Heart left ventricle (tissue), 16 donors: ENCODE measurements at regions not wholly inside any gene's neighbourhood (a gene's known extent, or its start where the extent isn't known, plus 50 kb on each side); places are given as distances from the start of the nearest gene placed in this dataset.
"Not testable (repeated sequence)": the region's sequence is repeated elsewhere in the genome, so short reads cannot be mapped to it uniquely, and the experiment has no call there.

Experiments used
- ATAC-seq, 4 donors: fragments of 200-7000 bp; cut with Tn5 transposase; one replicate each; pipeline ENCODE4 v1.9.1; 2020 to 2022; ENCODE audit warnings: moderate library complexity in 4 of 4, mild to moderate bottlenecking in 3 of 4, moderate number of reproducible peaks in 1 of 4
- DNase-seq, 5 donors: peaks; one replicate each; pipeline ENCODE4 v3.0.0-alpha.2; 2020
- H3K27ac ChIP-seq, 12 donors: fragments of 200-600 bp; sonication (generic) in 4 of 12; one replicate each; pipeline versions ENCODE4 v1.5.0 to v1.8.0; 2016 to 2022; ENCODE audit warnings: mild to moderate bottlenecking in 2 of 12
- H3K27me3 ChIP-seq, 9 donors: fragments of 200-600 bp; sonication (generic) in 2 of 9; one replicate each; pipeline versions ENCODE4 v1.5.1 to v1.8.0; 2016 to 2022; ENCODE audit warnings: mild to moderate bottlenecking in 3 of 9
- H3K36me3 ChIP-seq, 9 donors: fragments of 200-600 bp; sonication (generic) in 2 of 9; one replicate each; pipeline versions ENCODE4 v1.5.0 to v1.8.0; 2018 to 2022; ENCODE audit warnings: mild to moderate bottlenecking in 2 of 9
- H3K4me1 ChIP-seq, 12 donors: fragments of 200-600 bp; sonication (generic) in 4 of 12; one replicate each; pipeline versions ENCODE4 v1.5.0 to v1.8.0; 2016 to 2022; ENCODE audit warnings: mild to moderate bottlenecking in 3 of 12
- H3K4me3 ChIP-seq, 12 donors: fragments of 200-600 bp; sonication (generic) in 4 of 12; one replicate each; pipeline versions ENCODE4 v1.5.0 to v1.8.0; 2017 to 2022; ENCODE audit warnings: mild to moderate bottlenecking in 9 of 12, moderate library complexity in 4 of 12
- H3K9me3 ChIP-seq, 12 donors: fragments of 200-600 bp; sonication (generic) in 4 of 12; one replicate each; pipeline versions ENCODE4 v1.5.0 to v1.8.0; 2016 to 2022; ENCODE audit warnings: mild to moderate bottlenecking in 1 of 12
- POLR2A ChIP-seq, 2 donors: fragments of 450-650 bp; IDR thresholded peaks; one replicate each; pipeline ENCODE4 v1.6.1; 2017; ENCODE audit warnings: antibody characterized with exemption in 2 of 2, mild to moderate bottlenecking in 2 of 2, moderate library complexity in 2 of 2
- WGBS, 4 donors: extraction: QIAGEN DNeasy Blood & Tissue Kit in 2 of 4; methylation state at CpG; one replicate each; pipeline versions ENCODE4 v1.1.5 to v1.1.7; 2013 to 2018; 5-methylcytosine and 5-hydroxymethylcytosine counted together
- intact Hi-C, 10 donors: fragments of 100-400 bp; cut with DNase I; formaldehyde crosslinking; loops; one replicate each; pipeline versions ENCODE4 v1.11.1 to v1.14.2; 2022
- TF ChIP-seq, protein P1 (sequence below), 12 donors: fragments of 200-600 bp; sonication (generic) in 4 of 12; IDR thresholded peaks; one replicate each; pipeline versions ENCODE4 v1.5.0 to v1.8.0; 2018 to 2022; ENCODE audit warnings: antibody characterized with exemption in 12 of 12, mild to moderate bottlenecking in 5 of 12
- donor health status: ischemic (EF 13 %, LVEDD 7.1; RV severe dilation, severe dysfunction).
- donor health status: healthy with polysubstance abuse.
- donor health status: DM: no; HTN: yes; CAD: no.
- donor health status: DM: no; HTN: no; CAD: no.
- donor health status: ischemic (EF 25% LVEDD 6.9; RV normal size, moderate dysfunction).
- donor health status: ischemic (EF 25% LVEDD 5.7; RV mildly dilated, moderate dysfunction).
- donor health status: healthy.
- donor health status: DM: yes; HTN: yes; CAD: no.
- donor health status: ischemic (EF 35%, LVEDD 5.7; RV mildly dilated, moderate dysfunction).
- donor health status: nonischemic (EF 11% LVEDD 7.7; RV severe dilation, severe dysfunction).
- donor health status: DM: yes; HTN: yes; CAD: no.
- donor health status: PGD.
- donor health status: ischemic (EF 29% LVEDD 5.4; RV normal size, mild dysfunction).
- donor health status: nonischemic (EF 23%, LVEDD 6.1; RV moderate dilation, normal function).

DNA sequence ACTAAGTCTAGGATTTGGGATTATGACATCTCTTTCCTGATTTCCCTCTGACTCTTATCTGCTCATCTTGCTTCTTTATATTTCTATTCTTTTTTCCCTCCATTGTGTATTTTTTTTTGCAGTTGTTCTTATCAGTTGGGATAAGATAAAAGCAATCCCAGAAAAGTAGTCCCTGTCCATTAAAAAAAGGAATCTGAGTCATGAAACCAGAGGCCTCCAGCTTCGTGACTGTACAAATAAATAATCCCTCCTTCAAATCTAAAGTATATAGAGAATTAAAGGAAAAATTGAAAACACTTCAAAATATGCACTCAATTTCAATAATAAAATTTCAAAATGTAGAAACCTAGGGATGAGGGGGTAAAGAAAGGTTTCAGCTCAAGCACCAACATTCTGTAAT, 317.8 kb upstream of the NT5E start:
- TF ChIP-seq, protein P1, sequence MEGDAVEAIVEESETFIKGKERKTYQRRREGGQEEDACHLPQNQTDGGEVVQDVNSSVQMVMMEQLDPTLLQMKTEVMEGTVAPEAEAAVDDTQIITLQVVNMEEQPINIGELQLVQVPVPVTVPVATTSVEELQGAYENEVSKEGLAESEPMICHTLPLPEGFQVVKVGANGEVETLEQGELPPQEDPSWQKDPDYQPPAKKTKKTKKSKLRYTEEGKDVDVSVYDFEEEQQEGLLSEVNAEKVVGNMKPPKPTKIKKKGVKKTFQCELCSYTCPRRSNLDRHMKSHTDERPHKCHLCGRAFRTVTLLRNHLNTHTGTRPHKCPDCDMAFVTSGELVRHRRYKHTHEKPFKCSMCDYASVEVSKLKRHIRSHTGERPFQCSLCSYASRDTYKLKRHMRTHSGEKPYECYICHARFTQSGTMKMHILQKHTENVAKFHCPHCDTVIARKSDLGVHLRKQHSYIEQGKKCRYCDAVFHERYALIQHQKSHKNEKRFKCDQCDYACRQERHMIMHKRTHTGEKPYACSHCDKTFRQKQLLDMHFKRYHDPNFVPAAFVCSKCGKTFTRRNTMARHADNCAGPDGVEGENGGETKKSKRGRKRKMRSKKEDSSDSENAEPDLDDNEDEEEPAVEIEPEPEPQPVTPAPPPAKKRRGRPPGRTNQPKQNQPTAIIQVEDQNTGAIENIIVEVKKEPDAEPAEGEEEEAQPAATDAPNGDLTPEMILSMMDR (IDR thresholded peaks at IDR 0.05): no peak
- no peak for TF ChIP-seq POLR2A (IDR thresholded peaks at IDR 0.05)

DNA sequence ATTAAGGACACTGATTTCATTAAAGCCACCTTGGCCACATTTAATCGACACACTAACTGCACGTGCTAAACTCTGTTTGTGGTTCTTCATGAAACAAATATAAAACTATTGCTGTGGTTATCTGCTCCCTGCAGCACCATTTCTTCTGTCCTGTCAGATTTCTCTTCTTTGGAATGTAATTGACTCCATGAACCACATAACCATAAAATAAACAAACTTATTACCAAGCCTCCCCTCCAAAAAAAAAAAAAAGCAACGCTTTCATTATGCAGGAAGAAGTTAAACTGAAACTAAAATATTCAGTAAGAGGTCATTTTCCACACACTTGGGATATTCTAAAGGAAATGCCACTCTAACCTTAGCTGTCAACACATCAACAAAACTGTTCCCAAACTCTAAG, 319.1 kb upstream of the NT5E start:
- Histone ChIP-seq H3K9me3 (no peaks in the 10 kb centered on the region), H3K27ac (no peak overlapping the region), H3K4me3 (no peak overlapping the region), H3K36me3 (no peaks in the 10 kb centered on the region), H3K4me1 (peaks cover 0 to 1% (median 0%) of the 10 kb centered on the region in 12 donors), H3K27me3 (peaks cover 0 to 4% (median 0%) of the 10 kb centered on the region in 9 donors)
- no peak for TF ChIP-seq POLR2A (IDR thresholded peaks at IDR 0.05)
- TF ChIP-seq, protein P1 (IDR thresholded peaks at IDR 0.05): no peak
- intact Hi-C loops: no loop called here
- DNase-seq: no peak
- ATAC-seq: no peak
- 62 to 69% (median 66%) methylated on average over 3 of the region's 3 CpGs for WGBS, 4 donors

More for the DNA sequence above, 317.8 kb upstream of the NT5E start:
- H3K4me1 ChIP-seq: peaks cover 0 to 3% (median 0%) of the 10 kb centered on the region in 12 donors
- ATAC-seq (no peak), DNase-seq (no peak)
- no peak overlapping the region for H3K4me3 ChIP-seq
- H3K27ac ChIP-seq: no peak overlapping the region
- intact Hi-C loops: no loop called here
- no peaks in the 10 kb centered on the region for H3K27me3 ChIP-seq
- H3K36me3 ChIP-seq: no peaks in the 10 kb centered on the region
- no peaks in the 10 kb centered on the region for H3K9me3 ChIP-seq
- WGBS, 4 donors: 47 to 68% (median 54%) methylated on average over 1 of the region's 1 CpG

DNA sequence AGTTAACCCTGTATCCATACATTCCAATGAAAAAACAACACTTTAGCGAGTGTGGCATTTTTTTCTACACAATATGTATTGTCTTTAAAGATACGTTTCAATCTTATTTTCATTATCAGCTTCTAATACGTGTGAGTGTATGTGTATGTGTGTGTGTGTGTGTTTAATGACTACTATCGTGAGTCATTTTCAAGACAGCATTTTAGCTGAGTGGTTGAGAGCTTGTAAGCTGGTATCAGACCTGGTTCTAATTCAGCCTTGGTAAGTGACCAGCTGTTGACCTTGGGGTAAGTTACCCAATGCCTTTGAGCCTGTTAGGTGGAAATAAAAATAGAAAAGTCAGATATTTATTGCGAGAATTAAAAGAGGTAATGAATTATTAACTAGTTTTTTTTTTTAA, 320.0 kb upstream of the NT5E start:
- DNase-seq: no peak
- no peaks in the 10 kb centered on the region for H3K9me3 ChIP-seq
- no peaks in the 10 kb centered on the region for H3K4me1 ChIP-seq
- WGBS, 4 donors: 78 to 83% (median 81%) methylated on average over 5 of the region's 5 CpGs
- intact Hi-C loops: no loop called here
- no peaks in the 10 kb centered on the region for H3K36me3 ChIP-seq
- TF ChIP-seq, protein P1 (IDR thresholded peaks at IDR 0.05): no peak
- no peak for TF ChIP-seq POLR2A (IDR thresholded peaks at IDR 0.05)
- H3K27ac ChIP-seq: no peak overlapping the region
- no peak overlapping the region for H3K4me3 ChIP-seq
- no peak for ATAC-seq
- peaks cover 0 to 4% (median 0%) of the 10 kb centered on the region in 9 donors for H3K27me3 ChIP-seq

DNA sequence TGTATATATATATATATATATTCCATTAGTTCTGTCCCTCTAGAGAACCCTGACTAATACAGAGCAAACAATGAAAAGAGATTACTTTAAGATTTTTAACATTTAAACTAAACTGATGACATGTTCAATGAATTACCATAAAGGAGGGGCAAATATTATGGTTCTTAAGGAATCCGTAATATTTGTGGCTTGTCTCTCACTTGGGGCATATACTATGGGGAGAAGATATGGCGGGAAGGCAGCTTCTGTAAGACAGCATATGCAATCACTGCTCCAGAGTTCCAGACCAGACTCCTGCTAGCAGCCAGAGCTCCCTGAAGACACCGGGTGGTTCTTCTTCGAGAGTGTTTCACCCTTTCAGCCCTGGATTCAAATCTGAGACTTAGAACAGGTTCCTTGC, 321.1 kb upstream of the NT5E start:
- no peaks in the 10 kb centered on the region for H3K36me3 ChIP-seq
- H3K4me1 ChIP-seq: no peaks in the 10 kb centered on the region
- H3K4me3 ChIP-seq: no peak overlapping the region
- intact Hi-C loops: no loop called here
- H3K27ac ChIP-seq: no peak overlapping the region
- WGBS, 4 donors: 55 to 59% (median 56%) methylated on average over 4 of the region's 4 CpGs
- peaks cover 0 to 4% (median 0%) of the 10 kb centered on the region in 9 donors for H3K27me3 ChIP-seq
- no peak for DNase-seq
- no peaks in the 10 kb centered on the region for H3K9me3 ChIP-seq
- no peak for ATAC-seq
- no peak for TF ChIP-seq POLR2A (IDR thresholded peaks at IDR 0.05)
- TF ChIP-seq, protein P1 (IDR thresholded peaks at IDR 0.05): no peak

DNA sequence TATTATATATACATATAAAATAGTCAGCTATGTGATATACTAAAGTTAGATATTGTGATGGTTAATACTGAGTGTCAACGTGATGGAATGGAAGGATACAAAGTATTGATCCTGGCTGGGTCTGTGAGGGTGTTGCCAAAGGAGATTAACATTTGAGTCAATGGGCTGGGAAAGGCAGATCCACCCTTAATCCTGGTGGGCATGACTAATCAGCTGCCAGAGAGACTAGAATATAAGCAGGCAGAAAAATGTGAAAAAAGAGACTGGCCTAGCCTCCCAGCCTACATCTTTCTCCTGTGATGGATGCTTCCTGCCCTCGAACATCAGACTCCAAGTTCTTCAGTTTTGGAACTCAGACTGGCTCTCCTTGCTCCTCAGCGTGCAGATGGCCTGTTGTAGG, 321.6 kb upstream of the NT5E start:
- intact Hi-C loops: not testable (repeated sequence)

More for the DNA sequence above, 321.6 kb upstream of the NT5E start:
- H3K27ac ChIP-seq, ATAC-seq, H3K9me3 ChIP-seq, H3K4me3 ChIP-seq, H3K27me3 ChIP-seq, H3K36me3 ChIP-seq, H3K4me1 ChIP-seq, DNase-seq: not testable (repeated sequence)
- 62 to 69% (median 64%) methylated on average over 3 of the region's 3 CpGs for WGBS, 4 donors
